ENCODE measurements at regions not wholly inside any gene's neighbourhood (a gene's known extent, or its start where the extent isn't known, plus 50 kb on each side); places are given as distances from the start of the nearest gene placed in this dataset.

DNA sequence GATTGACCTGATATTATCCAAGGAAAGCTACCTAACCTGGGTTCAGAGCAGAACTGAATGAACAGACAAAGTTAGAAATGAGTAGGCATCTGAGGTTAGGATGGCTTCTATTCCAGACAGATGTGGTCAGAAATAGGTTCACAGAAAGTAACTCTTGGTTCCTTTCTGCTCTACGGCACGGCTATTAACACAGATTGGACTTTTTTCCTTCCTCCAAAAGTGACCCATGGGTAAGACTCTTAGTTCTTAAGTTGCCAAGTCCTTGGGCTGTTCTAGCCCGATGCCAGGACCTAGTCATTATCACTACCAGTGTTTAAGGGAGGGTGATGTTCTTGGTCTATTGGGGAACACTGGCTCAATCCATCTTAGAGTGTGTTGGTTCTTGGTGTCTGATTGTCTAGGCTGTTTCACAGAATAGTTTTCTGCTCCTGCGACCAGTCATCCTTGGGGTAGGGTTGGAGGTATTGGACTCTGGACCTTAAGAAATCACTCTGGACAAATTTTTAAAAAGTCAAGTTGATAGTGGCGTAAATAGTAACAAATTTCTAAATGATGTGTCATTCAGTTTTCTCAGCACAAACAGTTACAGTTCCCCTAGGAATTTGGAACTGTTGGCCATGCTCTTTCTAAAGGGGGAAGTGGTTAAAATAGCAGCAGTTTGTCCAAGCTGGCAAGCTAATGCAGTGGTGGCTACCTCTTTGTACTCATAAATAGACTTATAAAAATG, 60.1 kb upstream of the MYCBP2 start:
- no peak overlapping the region for H3K4me3 ChIP-seq (ENCODE audit: low read depth, low read length)
- TF ChIP-seq, protein P1, sequence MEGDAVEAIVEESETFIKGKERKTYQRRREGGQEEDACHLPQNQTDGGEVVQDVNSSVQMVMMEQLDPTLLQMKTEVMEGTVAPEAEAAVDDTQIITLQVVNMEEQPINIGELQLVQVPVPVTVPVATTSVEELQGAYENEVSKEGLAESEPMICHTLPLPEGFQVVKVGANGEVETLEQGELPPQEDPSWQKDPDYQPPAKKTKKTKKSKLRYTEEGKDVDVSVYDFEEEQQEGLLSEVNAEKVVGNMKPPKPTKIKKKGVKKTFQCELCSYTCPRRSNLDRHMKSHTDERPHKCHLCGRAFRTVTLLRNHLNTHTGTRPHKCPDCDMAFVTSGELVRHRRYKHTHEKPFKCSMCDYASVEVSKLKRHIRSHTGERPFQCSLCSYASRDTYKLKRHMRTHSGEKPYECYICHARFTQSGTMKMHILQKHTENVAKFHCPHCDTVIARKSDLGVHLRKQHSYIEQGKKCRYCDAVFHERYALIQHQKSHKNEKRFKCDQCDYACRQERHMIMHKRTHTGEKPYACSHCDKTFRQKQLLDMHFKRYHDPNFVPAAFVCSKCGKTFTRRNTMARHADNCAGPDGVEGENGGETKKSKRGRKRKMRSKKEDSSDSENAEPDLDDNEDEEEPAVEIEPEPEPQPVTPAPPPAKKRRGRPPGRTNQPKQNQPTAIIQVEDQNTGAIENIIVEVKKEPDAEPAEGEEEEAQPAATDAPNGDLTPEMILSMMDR (IDR thresholded peaks at IDR 0.05; ENCODE audit: insufficient read depth, low read depth, low read length), result no peak
- peak; percentile 49 for DNase-seq (ENCODE audit: low read depth)

DNA sequence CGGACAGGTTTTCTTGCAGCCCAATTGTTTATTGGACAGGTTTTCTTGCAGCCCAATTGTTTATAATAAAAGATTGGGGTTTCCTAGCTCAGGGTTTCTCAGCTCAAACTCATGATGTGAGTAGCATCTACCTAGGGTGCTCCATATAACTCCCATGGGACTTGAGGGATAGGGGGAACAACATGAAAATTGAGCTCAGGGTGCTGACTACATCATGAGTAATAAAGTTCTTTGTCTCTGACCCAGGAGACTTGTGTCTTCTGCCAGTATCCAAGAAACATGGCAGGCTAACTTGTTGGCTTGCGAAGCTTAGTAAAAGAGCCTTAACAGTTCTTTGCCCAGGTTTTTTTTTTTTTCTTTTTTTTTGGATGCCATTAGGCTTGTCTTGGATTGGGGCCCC, 59.2 kb upstream of the MYCBP2 start:
- DNase-seq (ENCODE audit: low read depth), result no peak
- TF ChIP-seq, protein P1 (IDR thresholded peaks at IDR 0.05; ENCODE audit: insufficient read depth, low read depth, low read length), result no peak
- no peak overlapping the region for H3K4me3 ChIP-seq (ENCODE audit: low read depth, low read length)

DNA sequence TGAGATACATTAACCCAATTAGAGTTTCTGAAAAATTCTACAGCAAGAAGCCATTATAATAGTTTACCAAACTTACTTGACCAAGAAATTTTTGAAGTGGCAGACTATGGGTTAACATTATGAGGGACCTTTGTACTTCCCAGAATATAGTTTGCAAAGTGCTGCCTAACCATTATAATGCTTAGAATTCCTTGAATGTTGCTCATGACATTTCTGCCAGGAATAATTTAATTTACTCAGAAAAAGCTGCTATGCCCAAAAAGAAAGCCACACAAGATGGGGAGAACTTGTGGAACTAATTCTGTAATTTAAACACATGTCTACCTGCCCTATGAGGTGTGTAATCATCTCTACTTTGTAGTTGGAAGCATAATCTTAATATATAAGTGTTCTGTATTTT, 58.1 kb upstream of the MYCBP2 start:
- DNase-seq (ENCODE audit: low read depth), result no peak
- TF ChIP-seq, protein P1 (IDR thresholded peaks at IDR 0.05; ENCODE audit: insufficient read depth, low read depth, low read length), result no peak
- H3K4me3 ChIP-seq (ENCODE audit: low read depth, low read length), result no peak overlapping the region

DNA sequence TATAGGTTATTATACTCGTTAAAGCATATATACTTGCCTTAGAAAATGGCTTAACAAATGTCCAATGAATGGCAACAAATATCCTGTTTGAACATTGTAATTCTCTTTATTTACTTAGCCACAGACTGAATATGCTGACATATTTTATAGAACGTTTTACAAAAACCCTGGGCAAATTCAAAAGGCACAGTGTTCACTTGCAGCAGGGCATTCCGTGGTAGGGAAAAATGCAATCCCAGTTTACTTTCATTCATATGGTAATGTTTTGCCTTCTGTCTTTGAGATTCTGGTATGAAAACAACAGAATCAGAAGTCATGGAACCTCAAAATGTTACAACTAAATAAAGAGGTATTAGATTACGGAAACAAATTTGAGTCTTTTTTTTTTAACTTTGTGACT, 56.2 kb upstream of the MYCBP2 start:
- TF ChIP-seq, protein P1 (IDR thresholded peaks at IDR 0.05; ENCODE audit: insufficient read depth, low read depth, low read length), result no peak

DNA sequence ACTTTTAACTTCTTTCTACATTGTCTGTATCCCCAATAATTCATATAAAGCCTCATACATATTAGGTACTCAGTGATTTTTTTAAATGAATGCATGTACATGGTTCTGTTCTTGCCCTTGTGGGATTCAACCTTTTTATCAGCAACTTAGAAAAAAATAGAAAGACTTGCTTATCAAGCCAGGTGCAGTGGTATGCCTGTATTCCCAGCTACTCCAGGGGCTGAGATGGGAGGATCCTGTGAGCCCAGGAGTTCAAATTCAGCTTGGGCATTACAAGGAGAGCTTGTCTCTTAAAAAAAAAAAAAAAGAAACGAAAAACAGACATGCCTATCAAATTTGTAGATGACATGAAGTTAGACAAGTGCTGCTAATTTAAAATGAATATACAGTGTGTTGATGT, 54.2 kb upstream of the MYCBP2 start:
- H3K4me3 ChIP-seq (ENCODE audit: low read depth, low read length), result no peak overlapping the region
- no peak for DNase-seq (ENCODE audit: low read depth)
- TF ChIP-seq, protein P1 (IDR thresholded peaks at IDR 0.05; ENCODE audit: insufficient read depth, low read depth, low read length), result no peak

More for the DNA sequence above, 56.2 kb upstream of the MYCBP2 start:
- no peak overlapping the region for H3K4me3 ChIP-seq (ENCODE audit: low read depth, low read length)
- no peak for DNase-seq (ENCODE audit: low read depth)

DNA sequence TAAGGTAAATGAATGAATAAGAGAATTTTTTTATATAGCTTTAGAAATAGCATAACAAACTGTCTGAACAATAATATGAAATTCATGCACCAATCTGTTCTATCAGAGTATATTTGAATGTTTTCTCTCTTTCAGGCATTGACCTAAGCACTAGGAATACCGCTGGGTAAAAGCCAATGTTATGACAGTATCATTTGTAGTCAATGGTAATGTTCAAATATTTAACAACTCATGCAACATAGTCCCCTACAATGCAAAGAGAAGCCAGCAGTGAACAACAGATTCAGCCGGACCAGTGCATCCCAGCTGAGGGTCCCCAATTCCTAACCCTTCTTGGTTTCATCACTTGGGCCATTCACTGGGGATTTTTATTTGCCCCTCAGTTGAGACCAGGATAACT, 52.6 kb upstream of the MYCBP2 start:
- TF ChIP-seq, protein P1 (IDR thresholded peaks at IDR 0.05; ENCODE audit: insufficient read depth, low read depth, low read length), result no peak
- no peak for DNase-seq (ENCODE audit: low read depth)
- H3K4me3 ChIP-seq (ENCODE audit: low read depth, low read length), result no peak overlapping the region

DNA sequence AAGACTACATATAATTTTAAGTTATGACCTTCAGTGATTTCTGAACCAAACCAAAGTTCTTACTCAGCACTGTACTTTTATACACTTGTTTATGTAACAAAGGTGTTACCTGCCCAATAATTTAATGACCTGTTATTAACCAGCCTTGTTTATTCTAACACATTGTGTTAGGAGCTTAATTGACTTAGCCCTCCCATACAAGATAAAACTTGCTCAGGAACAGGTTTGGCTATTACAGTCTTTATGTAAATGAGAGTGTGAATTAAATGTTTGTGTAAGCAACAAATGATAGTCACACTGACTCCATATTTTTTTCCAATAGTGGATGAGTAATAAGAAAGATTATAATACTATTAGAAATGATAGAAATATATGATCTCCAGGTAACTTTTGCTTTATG, 51.8 kb upstream of the MYCBP2 start:
- TF ChIP-seq, protein P1 (IDR thresholded peaks at IDR 0.05; ENCODE audit: insufficient read depth, low read depth, low read length), result no peak
- no peak overlapping the region for H3K4me3 ChIP-seq (ENCODE audit: low read depth, low read length)
- DNase-seq (ENCODE audit: low read depth), result no peak

Measured in fibroblast of villous mesenchyme (primary cell).